ENCODE measurements at regions not wholly inside any gene's neighbourhood (a gene's known extent, or its start where the extent isn't known, plus 50 kb on each side); places are given as distances from the start of the nearest gene placed in this dataset.

GRCh38 chr4:155572106-155572703 is 94.4 kb upstream of the GUCY1A1 start:
- no peak for DNase-seq (ENCODE audit: low read depth, low spot score)
- POLR2A ChIA-PET, result no interaction called here
- H3K4me3 ChIP-seq (ENCODE audit: low read depth, low read length), result no peak overlapping the region
- TF ChIP-seq, protein P1, sequence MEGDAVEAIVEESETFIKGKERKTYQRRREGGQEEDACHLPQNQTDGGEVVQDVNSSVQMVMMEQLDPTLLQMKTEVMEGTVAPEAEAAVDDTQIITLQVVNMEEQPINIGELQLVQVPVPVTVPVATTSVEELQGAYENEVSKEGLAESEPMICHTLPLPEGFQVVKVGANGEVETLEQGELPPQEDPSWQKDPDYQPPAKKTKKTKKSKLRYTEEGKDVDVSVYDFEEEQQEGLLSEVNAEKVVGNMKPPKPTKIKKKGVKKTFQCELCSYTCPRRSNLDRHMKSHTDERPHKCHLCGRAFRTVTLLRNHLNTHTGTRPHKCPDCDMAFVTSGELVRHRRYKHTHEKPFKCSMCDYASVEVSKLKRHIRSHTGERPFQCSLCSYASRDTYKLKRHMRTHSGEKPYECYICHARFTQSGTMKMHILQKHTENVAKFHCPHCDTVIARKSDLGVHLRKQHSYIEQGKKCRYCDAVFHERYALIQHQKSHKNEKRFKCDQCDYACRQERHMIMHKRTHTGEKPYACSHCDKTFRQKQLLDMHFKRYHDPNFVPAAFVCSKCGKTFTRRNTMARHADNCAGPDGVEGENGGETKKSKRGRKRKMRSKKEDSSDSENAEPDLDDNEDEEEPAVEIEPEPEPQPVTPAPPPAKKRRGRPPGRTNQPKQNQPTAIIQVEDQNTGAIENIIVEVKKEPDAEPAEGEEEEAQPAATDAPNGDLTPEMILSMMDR (IDR thresholded peaks at IDR 0.05; ENCODE audit: insufficient read depth, low read length, missing control alignments), result no peak
- CTCF ChIA-PET, result no interaction called here

DNA sequence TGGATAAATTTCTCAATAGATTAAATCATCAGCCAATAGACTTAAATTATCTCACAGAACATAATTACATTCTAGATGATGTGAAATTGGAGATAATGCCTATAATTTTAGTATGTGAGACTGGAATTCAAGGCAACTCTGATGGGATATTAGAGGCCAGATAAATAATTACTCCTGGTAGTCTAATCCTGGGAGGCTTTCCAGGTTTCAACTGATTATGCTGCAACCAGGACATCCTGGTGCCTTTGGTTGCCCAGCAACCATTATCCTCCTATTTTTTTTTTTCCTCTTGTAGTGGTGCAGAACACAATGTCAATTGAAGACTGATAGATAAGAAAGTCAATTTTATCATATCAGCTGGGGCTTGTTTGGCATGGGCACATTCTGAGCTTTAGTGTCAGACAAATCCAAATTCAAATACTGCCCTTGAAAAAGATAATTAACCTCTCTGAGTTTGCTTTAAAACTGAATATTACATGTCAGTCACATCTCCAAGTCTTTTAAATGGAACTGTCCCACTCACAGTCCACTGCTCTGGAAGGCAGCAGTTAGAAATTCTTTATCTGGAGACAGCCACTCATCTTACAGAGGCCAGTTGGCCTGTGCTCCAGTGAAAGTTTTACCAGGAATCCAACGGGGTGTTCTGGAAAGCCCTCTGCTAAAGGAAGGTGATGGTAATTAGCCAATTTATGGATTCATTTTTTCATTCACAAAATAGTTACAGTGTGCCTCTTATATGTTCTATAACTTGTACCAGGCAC is 95.3 kb upstream of the GUCY1A1 start:
- TF ChIP-seq, protein P1 (IDR thresholded peaks at IDR 0.05; ENCODE audit: insufficient read depth, low read length, missing control alignments), result no peak
- ChIA-PET CTCF (no interaction called here), POLR2A (no interaction called here)
- DNase-seq (ENCODE audit: low read depth, low spot score), result no peak
- no peak overlapping the region for H3K4me3 ChIP-seq (ENCODE audit: low read depth, low read length)

GRCh38 chr4:155570661-155571060 is 96.0 kb upstream of the GUCY1A1 start:
- H3K4me3 ChIP-seq (ENCODE audit: low read depth, low read length), result no peak overlapping the region
- CTCF ChIA-PET, result no interaction called here
- TF ChIP-seq, protein P1 (IDR thresholded peaks at IDR 0.05; ENCODE audit: insufficient read depth, low read length, missing control alignments), result no peak
- POLR2A ChIA-PET, result no interaction called here
- DNase-seq (ENCODE audit: low read depth, low spot score), result no peak

GRCh38 chr4:155569960-155570515 is 96.6 kb upstream of the GUCY1A1 start:
- ChIA-PET POLR2A (no interaction called here), CTCF (no interaction called here)
- TF ChIP-seq, protein P1 (IDR thresholded peaks at IDR 0.05; ENCODE audit: insufficient read depth, low read length, missing control alignments), result no peak
- no peak overlapping the region for H3K4me3 ChIP-seq (ENCODE audit: low read depth, low read length)
- no peak for DNase-seq (ENCODE audit: low read depth, low spot score)

DNA sequence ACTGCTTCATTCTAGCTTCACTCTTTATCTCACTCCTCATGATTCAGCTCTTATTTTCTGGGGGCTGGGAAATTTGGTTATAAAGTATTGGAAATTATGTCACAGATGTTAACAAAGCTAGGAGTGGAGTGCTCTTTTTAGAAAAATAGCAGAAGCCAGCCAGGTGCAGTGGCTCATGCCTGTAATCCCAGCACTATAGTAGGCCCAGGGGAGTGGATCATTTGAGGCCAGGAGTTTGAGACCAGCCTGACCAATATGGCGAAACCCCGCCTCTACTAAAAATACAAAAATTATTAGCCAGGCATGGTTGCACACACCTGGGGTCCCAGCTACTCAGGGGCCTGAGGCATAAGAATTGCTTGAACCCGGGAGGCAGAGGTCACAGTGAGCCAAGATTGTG is 97.2 kb upstream of the GUCY1A1 start:
- TF ChIP-seq, protein P1 (IDR thresholded peaks at IDR 0.05; ENCODE audit: insufficient read depth, low read length, missing control alignments), result no peak
- ChIA-PET CTCF (no interaction called here), POLR2A (no interaction called here)
- no peak overlapping the region for H3K4me3 ChIP-seq (ENCODE audit: low read depth, low read length)
- no peak for DNase-seq (ENCODE audit: low read depth, low spot score)

GRCh38 chr4:155568641-155569220 is 97.9 kb upstream of the GUCY1A1 start:
- no peak overlapping the region for H3K4me3 ChIP-seq (ENCODE audit: low read depth, low read length)
- ChIA-PET POLR2A (no interaction called here), CTCF (no interaction called here)
- TF ChIP-seq, protein P1 (IDR thresholded peaks at IDR 0.05; ENCODE audit: insufficient read depth, low read length, missing control alignments), result no peak
- DNase-seq (ENCODE audit: low read depth, low spot score), result no peak
